COLO668 (cell line): ENCODE measurements at regions not wholly inside any gene's neighbourhood (a gene's known extent, or its start where the extent isn't known, plus 50 kb on each side); places are given as distances from the start of the nearest gene placed in this dataset.
A peak's percentile ranks its signal among the peaks of the same experiment; 100 is the strongest.

Source experiments
- DNase-seq: peaks from one replicate; lab custom pipeline; 2025; ENCODE audit not compliant: unreplicated experiment; lab: John Stamatoyannopoulos, UW

DNA sequence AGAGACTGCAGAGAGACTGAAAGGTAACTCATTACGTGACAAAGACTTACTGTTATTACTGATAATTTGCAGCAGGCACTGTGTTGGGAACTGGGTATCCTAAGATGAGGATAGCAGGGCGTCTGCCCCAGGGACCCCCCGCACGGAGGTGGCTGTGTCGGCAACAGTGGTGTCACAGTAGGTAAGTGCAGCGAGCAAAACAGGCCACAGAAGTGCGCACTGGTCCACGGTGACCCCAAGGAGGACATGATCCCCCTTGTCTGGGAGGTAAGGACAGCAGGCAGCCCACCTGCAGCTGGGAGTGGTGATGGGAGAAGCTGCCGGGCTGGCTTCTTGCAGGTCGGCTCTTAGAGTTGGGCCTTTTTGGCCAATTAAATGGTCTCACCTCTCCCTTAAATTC is 82.9 kb downstream of the FAM43A start:
- no peak for DNase-seq

DNA sequence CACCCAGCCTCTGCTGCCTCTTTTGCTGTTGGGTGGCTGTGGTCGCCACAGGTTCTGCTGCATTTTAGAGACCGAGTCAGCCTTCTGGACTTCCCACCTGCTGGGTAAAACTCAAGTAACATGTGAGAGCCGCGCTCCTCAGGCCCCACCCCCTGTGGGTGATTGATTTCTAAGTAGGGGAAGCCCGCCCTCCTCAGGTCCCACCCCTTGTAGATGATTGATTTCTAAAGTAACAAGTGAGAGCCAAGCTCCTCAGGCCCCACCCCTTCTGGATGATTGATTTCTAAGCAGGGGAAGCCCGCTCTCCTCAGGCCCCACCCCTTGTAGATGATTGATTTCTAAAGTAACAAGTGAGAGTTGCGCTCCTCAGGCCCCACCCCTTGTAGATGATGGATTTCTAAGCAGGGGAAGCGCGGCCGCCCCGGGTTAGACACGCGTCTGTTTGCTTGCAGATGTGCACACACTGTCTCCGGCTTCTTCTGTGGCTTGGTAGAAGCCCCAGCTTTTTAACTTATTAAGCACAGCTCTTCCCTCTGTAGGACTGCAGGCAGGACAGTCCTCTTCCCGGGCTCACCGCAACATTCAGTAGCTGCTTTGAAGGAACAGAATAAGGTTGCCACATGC is 83.4 kb downstream of the FAM43A start:
- DNase-seq: peak; percentile 91

DNA sequence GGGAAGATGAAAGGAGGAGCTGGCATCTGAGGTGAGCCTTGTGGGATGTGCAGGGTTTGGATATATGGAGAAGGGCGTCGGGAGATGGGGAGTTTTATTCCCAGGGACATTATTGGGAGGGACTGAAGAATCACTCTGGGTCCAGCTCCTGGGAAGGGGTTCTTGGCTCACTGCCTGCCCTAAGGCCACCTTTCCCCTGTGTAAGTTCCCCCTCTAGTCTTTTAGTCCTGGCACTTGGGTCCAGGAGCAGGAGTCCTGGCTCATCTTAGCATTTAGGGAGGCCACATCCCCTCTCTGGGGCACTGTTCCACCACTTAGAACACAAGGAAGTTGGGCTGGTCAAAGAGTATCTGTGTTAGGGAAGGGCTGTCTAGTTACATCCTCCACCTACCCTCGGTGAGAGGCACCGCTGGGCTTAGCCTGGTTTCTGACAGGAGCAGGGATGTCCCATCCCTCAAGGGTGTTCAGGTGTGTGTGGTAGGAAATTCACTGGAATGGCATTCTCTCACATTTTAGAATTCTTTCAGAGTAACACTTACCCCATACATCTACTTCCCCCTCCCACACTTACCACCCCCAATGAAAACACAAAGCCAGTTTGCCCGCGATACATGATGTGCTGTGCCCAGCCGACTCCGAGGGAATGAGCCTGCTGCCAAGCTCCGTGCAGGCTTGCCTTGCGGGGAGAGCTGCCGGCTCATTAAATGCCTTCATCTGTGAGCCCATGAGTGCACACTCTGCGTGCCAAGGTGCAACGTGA is 86.7 kb downstream of the FAM43A start:
- DNase-seq: no peak

DNA sequence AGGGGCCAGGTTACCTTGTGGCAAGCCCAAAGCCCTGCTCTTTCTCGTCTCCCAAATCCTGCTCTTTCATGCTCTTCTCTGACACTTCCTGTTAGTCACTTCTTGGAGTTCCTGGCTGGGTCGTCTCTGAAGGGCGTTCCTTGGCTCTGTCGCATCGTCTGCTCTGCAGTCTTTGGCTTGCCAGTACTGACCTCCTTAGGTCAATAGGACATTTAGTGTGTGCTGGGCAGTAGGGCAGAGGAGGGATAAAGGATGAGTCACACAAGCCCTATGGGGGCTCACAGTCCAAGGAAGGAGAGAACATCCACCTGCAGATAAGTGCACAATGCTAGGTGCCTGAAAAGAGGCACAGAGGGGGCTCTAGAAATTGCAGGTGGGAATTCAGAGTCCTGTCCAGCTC is 87.5 kb downstream of the FAM43A start:
- DNase-seq: no peak

DNA sequence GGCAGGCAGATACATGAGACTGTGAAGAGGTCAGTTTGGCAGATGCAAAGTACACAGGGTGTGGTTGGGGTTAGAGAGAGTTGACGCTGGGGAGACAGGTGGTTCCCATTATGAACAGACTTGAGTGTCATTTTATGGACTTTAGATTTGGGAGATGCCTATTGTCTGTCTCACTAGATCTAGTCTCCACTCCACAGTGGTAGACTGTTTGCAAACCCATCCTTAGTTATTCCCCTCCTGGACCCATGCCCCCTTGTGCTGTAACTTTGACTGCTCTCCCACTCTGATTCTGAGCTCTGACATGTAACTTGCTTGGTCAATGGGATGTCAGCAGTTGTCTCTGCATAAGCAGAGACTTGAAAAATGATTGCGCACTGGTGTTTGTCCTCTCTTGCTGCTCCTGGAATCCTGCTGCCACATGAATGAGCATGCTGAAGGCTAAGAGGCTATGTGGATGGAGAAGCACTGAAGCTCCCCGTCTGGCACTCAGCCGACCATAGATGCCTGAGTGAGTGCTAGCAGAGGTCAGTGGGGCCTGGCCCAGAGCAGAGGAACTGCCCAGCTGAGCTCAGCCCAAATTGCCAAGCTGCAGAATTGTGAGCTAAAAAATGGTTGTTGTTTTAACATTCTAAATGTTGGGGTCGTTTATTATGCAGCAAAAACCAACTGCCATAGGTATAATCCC is 88.2 kb downstream of the FAM43A start:
- peak; percentile 30 for DNase-seq

DNA sequence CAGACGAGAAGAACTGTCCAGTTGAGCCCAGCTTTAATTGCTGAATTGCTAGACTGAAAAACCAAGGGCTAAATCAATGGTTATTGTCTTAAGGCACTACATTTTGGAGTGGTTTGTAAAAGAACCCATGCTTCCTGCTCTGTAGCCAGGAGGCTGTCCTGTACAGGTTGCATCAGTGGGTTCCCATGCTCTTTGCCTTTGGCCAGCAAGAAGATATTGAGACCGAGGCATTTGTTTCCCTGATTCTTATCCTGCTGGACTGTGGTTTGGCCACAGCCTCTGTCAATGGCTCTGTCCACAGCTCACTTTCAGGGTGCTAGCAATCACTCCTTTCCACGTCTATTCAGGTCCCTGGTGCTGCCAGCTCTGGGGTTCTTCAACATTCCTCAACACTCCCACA is 89.6 kb downstream of the FAM43A start:
- DNase-seq: no peak

DNA sequence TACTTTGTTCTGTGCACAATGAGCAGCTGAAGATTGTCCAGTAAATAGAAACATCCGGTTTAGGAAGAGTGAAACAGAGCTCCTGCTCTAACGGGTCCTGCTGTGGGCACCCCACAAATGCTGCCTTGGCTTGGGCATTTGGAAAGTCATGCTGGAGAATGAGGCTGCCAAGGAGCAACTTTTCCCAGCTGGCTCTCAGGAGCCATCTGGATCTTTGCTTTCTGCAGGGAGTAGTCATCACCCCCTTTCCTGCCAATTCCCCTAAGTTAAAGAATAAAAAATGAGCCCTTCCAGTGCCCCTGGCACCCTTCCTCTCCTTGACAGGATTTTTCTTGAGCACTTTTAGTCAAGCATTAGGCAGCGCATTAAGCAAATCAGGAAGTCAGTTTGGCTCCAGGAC is 90.0 kb downstream of the FAM43A start:
- DNase-seq: no peak

DNA sequence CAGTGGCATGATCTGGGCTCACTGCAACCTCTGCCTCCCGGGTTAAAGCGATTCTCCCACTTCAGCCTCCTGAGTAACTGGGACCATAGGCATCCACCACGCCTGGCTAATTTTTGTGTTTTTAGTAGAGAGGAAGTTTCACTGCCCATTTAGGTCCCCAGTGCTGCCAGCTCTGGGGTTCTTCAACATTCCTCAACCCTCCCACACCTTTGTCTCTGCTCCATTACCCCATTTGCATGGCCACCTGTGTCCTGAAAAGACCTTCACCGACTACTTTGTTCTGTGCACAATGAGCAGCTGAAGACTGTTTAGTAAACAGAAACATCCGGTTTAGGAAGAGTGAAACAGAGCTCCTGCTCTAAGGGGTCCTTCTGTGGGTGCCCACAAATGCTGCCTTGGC is 92.0 kb downstream of the FAM43A start:
- no peak for DNase-seq

DNA sequence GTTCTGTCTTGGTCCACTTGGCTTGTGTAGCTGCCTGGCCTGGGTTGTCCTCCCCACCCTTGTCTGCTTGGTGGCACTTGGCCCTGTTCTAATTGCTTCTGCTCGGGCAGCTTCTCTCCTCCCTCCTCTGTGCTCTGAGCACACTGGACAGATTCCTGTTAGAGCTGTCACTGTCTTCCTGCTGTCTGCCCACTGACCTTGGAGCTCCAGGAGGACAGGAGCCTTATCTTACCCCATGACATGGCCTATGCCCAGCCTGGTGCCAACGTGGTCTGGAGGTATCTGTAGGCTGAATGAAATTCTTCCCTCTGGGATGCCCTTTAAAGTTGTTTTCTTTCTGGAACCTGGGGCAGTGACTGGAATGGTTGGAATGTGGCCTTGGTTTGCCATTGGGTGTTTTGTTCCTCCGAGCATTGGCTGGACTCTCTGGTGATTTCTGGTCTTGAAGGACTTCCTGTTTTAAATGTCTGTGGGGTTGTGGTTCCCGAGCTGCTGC is 94.1 kb downstream of the FAM43A start:
- no peak for DNase-seq

DNA sequence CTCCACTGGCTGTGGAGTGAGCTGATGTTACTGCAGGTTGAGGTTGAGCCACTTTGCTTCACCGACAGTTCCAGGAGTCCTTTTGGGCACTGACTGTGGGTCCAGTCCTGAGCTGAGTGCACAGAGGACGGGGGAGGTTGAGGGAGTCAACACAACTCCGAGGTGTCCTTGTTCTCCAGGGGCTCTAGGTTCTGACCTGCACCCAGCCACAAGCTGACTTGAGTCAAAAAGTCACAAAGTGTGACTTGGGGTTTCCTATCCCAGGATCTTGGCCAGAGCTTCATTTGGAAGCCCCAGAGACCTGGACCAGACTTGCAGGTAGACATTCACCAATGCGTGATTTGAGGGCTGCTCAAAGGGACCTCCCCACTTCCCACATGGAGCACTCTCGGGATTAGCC is 95.0 kb downstream of the FAM43A start:
- no peak for DNase-seq

DNA sequence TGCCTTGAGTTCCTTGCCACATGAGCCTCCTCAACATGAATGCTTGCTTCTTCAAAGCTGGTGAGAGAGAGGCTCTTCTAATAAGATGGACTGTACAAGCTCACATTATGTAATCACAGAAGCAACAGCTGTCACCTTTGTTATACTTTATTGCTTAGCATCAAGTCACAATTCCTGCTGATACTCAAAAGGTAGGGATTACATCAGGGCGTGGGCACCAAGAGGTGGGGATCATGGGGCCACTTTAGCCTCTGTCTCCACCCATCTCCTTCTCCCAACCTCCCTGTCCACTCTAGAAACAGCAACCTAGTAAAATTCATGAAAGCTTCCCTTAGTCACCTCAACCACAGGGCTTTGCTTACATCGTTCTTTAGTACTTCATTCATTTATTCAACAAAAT is 95.9 kb downstream of the FAM43A start:
- no peak for DNase-seq

DNA sequence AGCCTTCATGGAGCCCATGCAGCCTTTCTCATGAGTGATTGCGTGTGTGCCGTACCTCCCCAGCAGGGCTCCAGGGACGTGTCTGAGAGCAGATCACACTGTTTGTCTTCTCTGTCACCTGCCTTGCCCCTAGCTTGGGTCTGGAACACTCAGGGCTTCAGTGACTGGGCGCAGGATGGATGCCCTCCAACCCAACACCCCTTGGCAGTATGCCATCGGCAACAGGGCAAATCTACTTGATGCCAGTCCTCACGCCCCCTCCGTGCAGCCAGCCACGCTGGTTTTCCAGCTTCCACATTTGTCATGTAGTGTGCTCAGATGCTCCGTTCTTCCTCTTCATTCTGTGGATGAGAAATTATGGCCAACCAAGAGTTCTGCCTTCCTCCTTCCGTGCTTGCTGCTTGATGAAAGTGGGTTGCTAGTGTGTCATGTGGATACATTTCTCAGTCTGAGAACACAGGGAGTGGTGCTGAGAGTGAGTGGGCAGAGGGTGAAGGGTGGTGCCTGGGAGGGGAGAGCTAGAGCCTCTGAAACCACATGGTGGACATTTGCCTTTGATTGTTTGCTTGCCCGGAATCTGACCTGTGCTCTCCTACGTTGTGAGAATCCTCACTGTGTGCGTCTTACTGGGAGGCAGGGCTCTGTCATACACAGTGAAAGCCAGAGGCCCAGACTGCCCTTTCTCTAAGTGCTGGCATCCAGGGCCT is 97.2 kb downstream of the FAM43A start:
- DNase-seq: no peak

DNA sequence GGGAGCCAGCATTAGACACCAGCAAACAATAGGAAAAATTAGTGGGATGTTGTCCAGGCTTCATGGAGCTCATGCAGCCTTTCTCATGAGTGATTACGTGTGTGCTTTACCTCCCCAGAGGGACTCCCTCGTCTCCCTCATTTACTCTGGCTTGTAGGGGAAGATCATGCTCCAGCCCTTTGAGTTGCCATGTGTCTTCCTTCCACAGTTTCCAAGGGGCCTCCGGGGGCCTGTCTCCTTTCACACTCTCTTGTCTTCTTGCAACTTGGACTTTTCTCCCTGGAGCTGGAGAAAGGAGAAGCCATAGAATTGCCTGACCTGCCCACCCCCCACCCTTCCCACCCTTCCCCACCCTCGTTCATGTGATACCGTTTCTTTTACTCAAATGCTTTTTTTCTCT is 98.7 kb downstream of the FAM43A start:
- no peak for DNase-seq

DNA sequence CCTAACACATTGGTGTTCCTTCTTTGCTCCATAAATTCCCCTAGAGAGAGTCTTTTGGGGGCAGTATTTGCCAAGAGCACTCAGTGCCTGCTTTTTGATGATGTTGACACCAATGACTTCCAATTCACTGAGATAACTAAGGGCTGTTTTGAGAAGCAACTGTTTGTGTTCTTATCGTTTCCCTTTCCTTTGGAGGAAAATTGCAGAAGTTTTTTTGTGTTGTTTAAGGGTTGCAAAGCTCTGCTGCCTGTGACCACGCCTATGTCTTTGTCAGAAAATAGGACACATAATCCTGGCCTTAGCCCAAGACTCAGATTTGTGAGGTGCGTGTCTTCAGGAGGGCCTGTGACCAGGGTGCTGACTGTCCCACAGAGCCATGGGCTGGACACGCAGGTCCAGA is 99.6 kb downstream of the FAM43A start:
- no peak for DNase-seq

DNA sequence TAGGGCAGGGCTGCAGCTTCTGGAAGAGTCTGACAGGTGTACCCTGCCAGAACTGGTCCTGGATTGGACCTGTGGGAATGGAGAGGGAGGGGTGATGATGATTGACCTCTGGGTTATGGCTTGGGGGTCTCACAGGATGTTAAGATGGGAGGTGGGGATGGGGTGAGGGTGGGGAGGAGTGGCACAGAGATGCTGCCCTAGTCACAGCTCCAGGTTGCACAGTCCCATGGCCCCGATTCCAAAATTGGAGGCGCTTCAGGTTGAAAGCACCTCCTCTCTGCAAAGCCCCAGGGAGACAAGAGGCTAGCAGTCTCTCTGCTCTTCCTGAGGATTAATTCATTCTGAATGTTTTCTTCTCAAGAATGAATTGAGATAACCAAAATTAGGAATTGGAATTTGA is 101.4 kb downstream of the FAM43A start:
- no peak for DNase-seq

DNA sequence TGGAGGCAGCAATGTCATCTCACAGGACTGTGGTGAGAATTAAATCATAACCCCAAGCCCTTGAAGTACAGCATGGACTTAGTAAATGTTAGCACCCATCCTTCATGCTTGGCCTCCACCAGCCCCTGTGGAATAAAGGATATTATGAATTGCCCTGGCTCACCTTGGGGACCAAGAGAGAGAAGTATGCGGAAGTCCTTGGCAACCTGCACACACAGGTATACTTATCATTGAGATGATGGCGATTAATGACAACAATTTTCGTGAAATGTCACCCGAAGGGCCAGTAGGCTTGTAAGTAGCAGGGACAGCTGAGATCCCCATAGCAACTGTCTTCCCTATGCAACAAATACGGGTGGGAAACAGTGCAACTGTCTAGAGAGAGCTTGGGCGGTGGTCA is 102.0 kb downstream of the FAM43A start:
- DNase-seq: no peak

DNA sequence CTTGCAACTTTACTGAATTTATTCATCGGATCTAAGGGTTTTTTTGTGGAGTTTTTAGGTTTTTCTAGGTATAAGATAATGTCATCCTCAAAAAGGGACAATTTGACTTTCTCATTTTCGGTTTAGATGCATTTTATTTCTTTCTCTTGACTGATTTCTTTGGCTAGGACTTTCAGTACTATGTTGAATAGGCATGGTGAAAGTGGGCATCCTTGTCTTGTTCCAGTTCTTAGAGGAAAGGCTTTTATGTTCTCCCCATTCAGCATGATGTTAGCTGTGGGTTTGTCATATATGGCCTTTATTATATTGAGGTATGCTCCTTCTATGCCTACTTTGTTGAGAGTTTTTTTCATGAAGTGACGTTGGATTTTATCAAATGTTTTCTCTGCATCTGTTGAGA is 106.7 kb downstream of the FAM43A start:
- no peak for DNase-seq

DNA sequence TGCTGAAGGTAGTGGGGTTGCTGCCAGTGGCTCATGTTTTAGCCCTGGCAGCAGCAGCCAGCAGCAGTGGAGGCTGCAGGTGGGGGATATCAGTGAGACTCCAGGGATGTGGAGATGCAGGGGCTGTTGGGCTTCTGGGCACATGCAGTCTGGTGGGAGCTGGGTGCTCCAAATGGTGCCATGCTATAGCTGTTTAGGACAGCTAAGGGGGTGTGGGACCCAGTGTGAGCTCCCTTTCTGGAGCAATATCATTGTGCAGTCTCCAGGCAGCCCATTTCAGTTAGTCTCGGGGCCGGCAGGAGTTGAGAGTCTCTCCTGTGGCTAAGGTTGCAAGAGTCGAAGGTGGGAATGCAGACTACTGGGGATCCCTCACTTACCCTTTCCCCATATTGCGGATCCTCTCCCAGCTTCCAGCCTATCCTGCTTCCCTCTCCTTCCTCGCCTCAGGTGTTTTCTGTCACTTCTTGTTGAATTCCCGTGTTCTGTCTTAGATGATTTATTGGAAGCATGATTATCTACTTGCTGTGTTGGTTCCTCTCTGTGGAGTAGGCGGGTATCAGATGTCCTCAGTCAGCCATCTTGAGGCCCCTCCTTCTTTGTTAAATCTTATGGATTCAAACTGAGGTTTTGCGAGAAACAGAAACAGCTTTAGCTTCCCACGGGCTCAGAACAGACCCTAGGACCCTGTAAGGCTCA is 112.0 kb downstream of the FAM43A start:
- no peak for DNase-seq

DNA sequence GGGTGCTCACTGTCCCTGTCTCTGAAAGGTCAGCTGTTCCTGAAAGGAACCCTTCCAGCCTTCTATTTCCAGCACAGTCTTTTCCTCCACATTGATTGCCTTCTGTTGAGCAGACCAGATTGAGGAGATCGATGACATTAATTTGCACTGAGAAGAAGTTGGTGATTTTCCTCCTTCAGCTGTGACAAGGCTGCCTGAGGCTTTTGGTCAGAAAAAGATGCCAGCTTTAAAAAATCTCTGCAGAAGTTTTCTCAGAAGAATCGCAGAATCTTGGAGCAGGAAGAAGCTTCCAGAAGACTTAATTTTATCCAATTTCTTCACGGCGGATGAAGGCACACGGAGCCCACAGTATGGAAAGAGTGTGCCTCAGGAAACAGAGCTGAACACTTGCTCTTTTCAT is 112.8 kb downstream of the FAM43A start:
- DNase-seq: no peak

DNA sequence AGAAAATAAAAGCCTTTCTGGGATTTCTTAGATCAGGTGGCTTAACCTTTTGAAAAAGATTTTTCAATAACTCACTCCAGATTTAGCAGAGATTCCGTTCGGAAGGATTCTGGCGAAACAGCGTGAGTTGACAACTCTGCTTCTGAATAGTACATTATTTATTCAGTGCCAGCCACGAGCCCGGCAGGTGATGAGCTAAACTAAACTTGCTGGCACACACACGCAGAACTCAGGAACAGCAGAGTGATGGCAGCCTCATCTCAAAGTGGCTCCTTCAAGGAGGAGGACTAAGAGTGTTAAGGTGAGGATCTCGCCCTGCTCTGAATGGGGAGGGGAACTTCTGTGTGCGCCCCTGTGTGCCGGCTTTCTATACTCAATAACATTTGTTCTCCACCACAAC is 114.3 kb downstream of the FAM43A start:
- no peak for DNase-seq
